22Rv1 (cell line): ENCODE measurements at regions not wholly inside any gene's neighbourhood (a gene's known extent, or its start where the extent isn't known, plus 50 kb on each side); places are given as distances from the start of the nearest gene placed in this dataset.

ENCODE experiments used
- CTCF ChIP-seq: fragments of 450-650 bp; IDR thresholded peaks from 2 replicates; pipeline ENCODE4 v1.5.1; 2017; ENCODE audit warnings: mild to moderate bottlenecking
- ZFX ChIP-seq: fragments of 450-650 bp; IDR thresholded peaks from 2 replicates; pipeline ENCODE4 v1.6.1; 2017; ENCODE audit warnings: antibody characterized with exemption, borderline replicate concordance

DNA sequence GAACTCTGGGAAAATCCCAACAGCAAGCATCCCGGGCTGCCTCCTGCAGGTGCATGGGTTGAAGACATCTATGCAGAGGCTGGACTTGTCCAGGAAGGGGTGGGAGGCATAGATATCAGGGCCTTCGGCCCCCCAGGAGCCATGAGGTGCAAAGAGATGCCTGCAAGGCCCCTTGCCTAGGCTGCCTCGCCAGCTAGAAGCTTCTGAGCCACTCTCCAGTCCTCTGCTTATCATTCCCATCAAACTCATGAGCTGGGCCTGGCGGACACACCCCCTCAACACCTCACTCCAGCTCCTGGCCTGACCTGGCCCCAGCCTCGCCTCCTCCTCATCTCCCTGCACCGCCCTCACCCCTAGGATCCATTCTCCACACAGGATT, 152.4 kb upstream of the PTPN1 start:
- TF ChIP-seq CTCF (no peak), ZFX (no peak)
